Astrocyte (in vitro differentiated cells and primary cell): ENCODE measurements at regions not wholly inside any gene's neighbourhood (a gene's known extent, or its start where the extent isn't known, plus 50 kb on each side); places are given as distances from the start of the nearest gene placed in this dataset.

ENCODE experiments used
- CTCF ChIP-seq: IDR thresholded peaks from 2 replicates; pipeline ENCODE4 v1.5.1; 2011; ENCODE audit warnings: low read depth, mild to moderate bottlenecking, inconsistent platforms, low read length, moderate library complexity; ENCODE audit not compliant: insufficient read depth
- EZH2 ChIP-seq: IDR thresholded peaks from 2 replicates; pipeline ENCODE4 v1.6.1; 2012; ENCODE audit warnings: mild to moderate bottlenecking, low read length, inconsistent platforms; ENCODE audit not compliant: insufficient read depth

GRCh38 chr4:18113710-18114331, 92.3 kb upstream of the LCORL start:
- TF ChIP-seq CTCF, result no peak
- TF ChIP-seq EZH2, result no peak
